ENCODE measurements at regions not wholly inside any gene's neighbourhood (a gene's known extent, or its start where the extent isn't known, plus 50 kb on each side); places are given as distances from the start of the nearest gene placed in this dataset.

GRCh38 chr3:34312684-34313083 is 514.3 kb downstream of the PDCD6IP start:
- DNase-seq (ENCODE audit: low read depth), result no peak
- H3K4me3 ChIP-seq (ENCODE audit: low read depth, low read length), result no peak overlapping the region
- TF ChIP-seq CTCF (IDR thresholded peaks at IDR 0.05; ENCODE audit: insufficient read depth, low read depth, low read length, missing control alignments), result no peak

GRCh38 chr3:34319881-34320280 is 521.5 kb downstream of the PDCD6IP start:
- DNase-seq (ENCODE audit: low read depth), result no peak
- TF ChIP-seq CTCF (IDR thresholded peaks at IDR 0.05; ENCODE audit: insufficient read depth, low read depth, low read length, missing control alignments), result no peak

GRCh38 chr3:34323517-34323916 is 525.1 kb downstream of the PDCD6IP start:
- DNase-seq (ENCODE audit: low read depth), result peak; percentile 7
- TF ChIP-seq CTCF (IDR thresholded peaks at IDR 0.05; ENCODE audit: insufficient read depth, low read depth, low read length, missing control alignments), result no peak
- H3K4me3 ChIP-seq (ENCODE audit: low read depth, low read length), result no peak overlapping the region

More at GRCh38 chr3:34319881-34320280, 521.5 kb downstream of the PDCD6IP start:
- no peak overlapping the region for H3K4me3 ChIP-seq (ENCODE audit: low read depth, low read length)

- no peak for DNase-seq (ENCODE audit: low read depth)
- TF ChIP-seq CTCF (IDR thresholded peaks at IDR 0.05; ENCODE audit: insufficient read depth, low read depth, low read length, missing control alignments), result no peak
- no peak overlapping the region for H3K4me3 ChIP-seq (ENCODE audit: low read depth, low read length)
These were observed 548.2 kb downstream of the PDCD6IP start for GRCh38 chr3:34346656-34347055.

GRCh38 chr3:34351882-34352777 is 553.7 kb downstream of the PDCD6IP start:
- TF ChIP-seq CTCF (IDR thresholded peaks at IDR 0.05; ENCODE audit: insufficient read depth, low read depth, low read length, missing control alignments), result no peak
- no peak overlapping the region for H3K4me3 ChIP-seq (ENCODE audit: low read depth, low read length)
- DNase-seq (ENCODE audit: low read depth), result no peak

- H3K4me3 ChIP-seq (ENCODE audit: low read depth, low read length), result no peak overlapping the region
- DNase-seq (ENCODE audit: low read depth), result no peak
- no peak for TF ChIP-seq CTCF (IDR thresholded peaks at IDR 0.05; ENCODE audit: insufficient read depth, low read depth, low read length, missing control alignments)
These were observed 554.4 kb downstream of the PDCD6IP start for GRCh38 chr3:34352778-34353331.
